ENCODE measurements at regions not wholly inside any gene's neighbourhood (a gene's known extent, or its start where the extent isn't known, plus 50 kb on each side); places are given as distances from the start of the nearest gene placed in this dataset.

GRCh38 chr17:34761646-34762045 lies 182.3 kb downstream of the TMEM132E start:
- Histone ChIP-seq H3K4me1 (no peaks in the 10 kb centered on the region), H3K27ac (no peak overlapping the region), H3K4me3 (no peak overlapping the region), H3K36me3 (no peaks in the 10 kb centered on the region), H3K9me3 (no peaks in the 10 kb centered on the region), H3K27me3 (no peaks in the 10 kb centered on the region)
- WGBS, 2 donors = 54 to 66% methylated on average over 4 of the region's 4 CpGs
- no peak for DNase-seq (ENCODE audit: low spot score in 2 of 2)
- TF ChIP-seq POLR2A (IDR thresholded peaks at IDR 0.05) (no peak), EP300 (IDR thresholded peaks at IDR 0.05) (no peak), CTCF (IDR thresholded peaks at IDR 0.05) (no peak)

- Histone ChIP-seq H3K4me3 (no peak overlapping the region), H3K9me3 (no peaks in the 10 kb centered on the region), H3K4me1 (no peaks in the 10 kb centered on the region), H3K36me3 (no peaks in the 10 kb centered on the region), H3K27ac (no peak overlapping the region), H3K27me3 (no peaks in the 10 kb centered on the region)
- no peak for DNase-seq (ENCODE audit: low spot score in 2 of 2)
- TF ChIP-seq EP300 (IDR thresholded peaks at IDR 0.05) = no peak
- no peak for TF ChIP-seq CTCF (IDR thresholded peaks at IDR 0.05)
- TF ChIP-seq POLR2A (IDR thresholded peaks at IDR 0.05) = no peak
- WGBS, 2 donors = 28% methylated on average over 3 of the region's 3 CpGs
Measured at GRCh38 chr17:34760931-34761495, 181.6 kb downstream of the TMEM132E start.

GRCh38 chr17:34758718-34759117 lies 179.3 kb downstream of the TMEM132E start:
- Histone ChIP-seq H3K36me3 (no peaks in the 10 kb centered on the region), H3K27ac (no peak overlapping the region), H3K9me3 (no peaks in the 10 kb centered on the region), H3K27me3 (no peaks in the 10 kb centered on the region), H3K4me3 (no peak overlapping the region), H3K4me1 (no peaks in the 10 kb centered on the region)
- no peak for DNase-seq (ENCODE audit: low spot score in 2 of 2)
- TF ChIP-seq POLR2A (IDR thresholded peaks at IDR 0.05) (no peak), CTCF (IDR thresholded peaks at IDR 0.05) (no peak), EP300 (IDR thresholded peaks at IDR 0.05) (no peak)
- WGBS, 2 donors = 48 to 58% methylated on average over 4 of the region's 4 CpGs

- DNase-seq (ENCODE audit: low spot score in 2 of 2) = no peak
- no peak for TF ChIP-seq POLR2A (IDR thresholded peaks at IDR 0.05)
- TF ChIP-seq EP300 (IDR thresholded peaks at IDR 0.05) = no peak
- no peak for TF ChIP-seq CTCF (IDR thresholded peaks at IDR 0.05)
- H3K9me3 ChIP-seq = no peaks in the 10 kb centered on the region
- no peak overlapping the region for H3K27ac ChIP-seq
- H3K36me3 ChIP-seq = no peaks in the 10 kb centered on the region
- WGBS, 2 donors = 51 to 68% methylated on average over 3 of the region's 3 CpGs
- no peaks in the 10 kb centered on the region for H3K4me1 ChIP-seq
- no peaks in the 10 kb centered on the region for H3K27me3 ChIP-seq
- no peak overlapping the region for H3K4me3 ChIP-seq
Measured at GRCh38 chr17:34758316-34758715, 178.9 kb downstream of the TMEM132E start.

- TF ChIP-seq POLR2A (IDR thresholded peaks at IDR 0.05) (no peak), EP300 (IDR thresholded peaks at IDR 0.05) (no peak), CTCF (IDR thresholded peaks at IDR 0.05) (no peak)
Measured at GRCh38 chr17:34757611-34758010, 178.2 kb downstream of the TMEM132E start.

More at GRCh38 chr17:34757611-34758010, 178.2 kb downstream of the TMEM132E start:
- Histone ChIP-seq H3K36me3 (no peaks in the 10 kb centered on the region), H3K27ac (no peak overlapping the region), H3K4me3 (no peak overlapping the region), H3K27me3 (no peaks in the 10 kb centered on the region), H3K9me3 (no peaks in the 10 kb centered on the region), H3K4me1 (no peaks in the 10 kb centered on the region)
- no peak for DNase-seq (ENCODE audit: low spot score in 2 of 2)
- WGBS, 2 donors = 74 to 77% methylated on average over 5 of the region's 5 CpGs

Measured in tibial nerve (tissue), 4 donors.